GM12874 (cell line): ENCODE measurements at regions not wholly inside any gene's neighbourhood (a gene's known extent, or its start where the extent isn't known, plus 50 kb on each side); places are given as distances from the start of the nearest gene placed in this dataset.

Experiments used
- TF ChIP-seq, protein P1 (sequence below): IDR thresholded peaks from 2 replicates; pipeline ENCODE4 v1.5.1; 2011; ENCODE audit warnings: low read depth, mild to moderate bottlenecking, control low read depth, low read length, moderate library complexity; ENCODE audit not compliant: insufficient read depth

DNA sequence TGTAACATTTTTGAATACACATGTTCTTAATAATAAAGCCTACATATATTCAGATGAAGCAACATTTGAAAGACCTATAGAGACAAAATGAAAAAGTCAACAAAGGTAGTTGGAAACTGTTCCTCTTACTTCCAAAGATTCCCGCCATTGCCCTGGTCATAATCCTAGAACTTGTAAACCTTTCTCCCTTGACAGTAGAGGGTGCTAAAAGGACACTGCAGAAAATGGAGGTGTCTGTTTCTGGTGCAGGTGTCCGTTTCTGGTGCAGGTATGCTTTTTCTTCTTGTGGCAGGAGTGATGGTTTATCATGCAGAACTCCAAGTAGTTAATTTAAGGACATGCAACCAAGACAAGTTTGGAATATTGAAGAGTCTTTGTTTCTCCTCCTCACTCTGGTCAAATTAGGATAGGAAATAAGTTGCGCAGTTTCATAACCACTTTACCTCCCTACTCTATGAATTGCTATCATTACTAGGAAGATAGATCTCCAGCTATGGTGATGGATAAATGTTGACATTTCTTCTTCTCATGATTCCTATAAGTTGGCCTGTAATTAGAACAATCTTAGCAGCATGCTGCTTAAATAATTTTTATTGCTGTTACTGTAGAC lies 56.0 kb upstream of the FAM174A start:
- TF ChIP-seq, protein P1, sequence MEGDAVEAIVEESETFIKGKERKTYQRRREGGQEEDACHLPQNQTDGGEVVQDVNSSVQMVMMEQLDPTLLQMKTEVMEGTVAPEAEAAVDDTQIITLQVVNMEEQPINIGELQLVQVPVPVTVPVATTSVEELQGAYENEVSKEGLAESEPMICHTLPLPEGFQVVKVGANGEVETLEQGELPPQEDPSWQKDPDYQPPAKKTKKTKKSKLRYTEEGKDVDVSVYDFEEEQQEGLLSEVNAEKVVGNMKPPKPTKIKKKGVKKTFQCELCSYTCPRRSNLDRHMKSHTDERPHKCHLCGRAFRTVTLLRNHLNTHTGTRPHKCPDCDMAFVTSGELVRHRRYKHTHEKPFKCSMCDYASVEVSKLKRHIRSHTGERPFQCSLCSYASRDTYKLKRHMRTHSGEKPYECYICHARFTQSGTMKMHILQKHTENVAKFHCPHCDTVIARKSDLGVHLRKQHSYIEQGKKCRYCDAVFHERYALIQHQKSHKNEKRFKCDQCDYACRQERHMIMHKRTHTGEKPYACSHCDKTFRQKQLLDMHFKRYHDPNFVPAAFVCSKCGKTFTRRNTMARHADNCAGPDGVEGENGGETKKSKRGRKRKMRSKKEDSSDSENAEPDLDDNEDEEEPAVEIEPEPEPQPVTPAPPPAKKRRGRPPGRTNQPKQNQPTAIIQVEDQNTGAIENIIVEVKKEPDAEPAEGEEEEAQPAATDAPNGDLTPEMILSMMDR = peak; percentile 51

DNA sequence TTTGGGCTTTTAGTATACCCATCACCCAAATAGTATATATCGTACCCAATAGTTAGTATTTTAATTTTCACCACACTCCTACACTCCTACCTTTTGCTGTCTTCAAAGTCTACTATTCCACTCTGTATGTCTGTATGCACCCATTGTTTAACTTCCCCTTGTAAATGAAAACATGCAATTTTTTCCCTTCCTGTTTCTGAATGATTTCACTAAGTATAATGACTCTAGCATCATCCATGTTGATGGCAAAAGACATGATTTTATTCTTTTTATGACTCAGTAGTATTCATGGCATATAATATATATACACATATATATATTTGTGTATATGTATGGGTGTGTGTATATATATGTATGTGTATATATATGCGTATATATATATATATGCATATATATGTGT lies 63.1 kb upstream of the FAM174A start:
- TF ChIP-seq, protein P1 = no peak

DNA sequence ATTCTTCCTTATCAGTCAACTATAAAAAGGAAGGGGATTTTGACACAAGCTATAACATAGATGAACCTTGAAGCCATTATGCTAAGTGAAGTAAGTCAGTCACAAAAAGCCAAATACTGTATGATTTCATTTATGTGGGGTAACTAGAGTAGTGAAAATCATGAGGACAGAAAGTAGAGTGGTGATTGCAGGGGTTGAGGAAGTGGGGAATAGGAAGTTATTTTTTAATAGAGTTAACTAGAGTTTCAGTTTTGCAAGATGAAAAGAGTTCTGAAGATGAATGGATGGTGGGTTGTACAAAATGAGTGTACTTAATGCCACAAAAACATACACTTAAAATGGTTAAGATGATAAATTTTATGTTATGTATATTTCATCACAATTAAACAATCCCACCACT lies 65.4 kb upstream of the FAM174A start:
- TF ChIP-seq, protein P1 = no peak

DNA sequence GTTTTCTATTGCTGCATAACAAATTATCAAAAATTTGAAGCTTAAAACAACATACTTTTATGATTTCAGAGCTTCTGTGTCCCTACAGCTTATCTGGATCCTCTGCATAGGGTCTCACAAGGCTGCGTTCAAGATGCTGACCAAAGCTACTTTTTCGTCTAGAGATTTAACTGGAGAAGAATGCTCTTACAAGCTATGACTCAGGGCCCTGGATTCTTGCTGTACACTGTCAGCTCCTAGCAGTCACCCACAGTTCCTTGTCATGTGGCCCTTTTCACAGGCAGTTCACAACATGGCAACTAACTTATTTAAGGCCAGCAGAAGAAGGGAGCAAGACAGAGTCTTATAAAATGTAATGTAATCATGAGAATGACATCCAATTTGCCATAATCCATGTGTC lies 70.8 kb upstream of the FAM174A start:
- TF ChIP-seq, protein P1 = no peak

DNA sequence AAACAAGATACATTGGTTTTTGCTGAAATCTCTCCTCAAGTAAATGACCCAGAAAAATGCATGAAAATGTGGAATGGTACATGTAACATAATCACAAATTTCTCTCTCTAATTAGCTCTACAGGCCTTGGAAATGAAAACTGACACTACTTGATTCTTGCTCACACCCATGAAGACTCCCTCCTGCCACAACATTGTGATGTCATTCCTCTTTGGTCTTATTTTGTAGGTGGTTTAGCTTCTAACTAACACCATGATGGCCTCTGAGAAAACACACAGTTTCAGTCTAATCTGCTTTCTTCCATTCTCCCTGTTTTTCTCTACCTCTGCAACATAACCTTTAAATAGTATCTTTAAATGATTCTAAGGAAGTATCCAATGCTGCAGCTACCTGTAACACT lies 78.6 kb upstream of the FAM174A start:
- TF ChIP-seq, protein P1 = no peak

DNA sequence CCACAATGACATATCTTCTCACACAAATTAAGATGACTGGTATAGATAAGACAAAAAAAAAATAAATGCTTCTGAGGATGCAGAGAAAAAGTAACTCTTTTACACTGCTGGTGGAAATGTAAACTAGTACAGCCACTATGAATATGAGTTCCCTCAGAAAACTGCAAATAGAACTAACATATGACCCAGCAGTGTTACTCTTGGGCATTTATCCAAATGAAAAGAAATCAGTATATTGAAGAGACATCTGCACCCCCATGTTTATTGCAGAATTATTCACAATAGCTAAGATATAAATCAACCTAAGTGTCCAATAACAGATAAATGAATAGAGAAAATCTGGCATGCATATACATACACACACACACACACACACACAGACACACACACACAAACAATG lies 83.0 kb upstream of the FAM174A start:
- TF ChIP-seq, protein P1 = no peak

DNA sequence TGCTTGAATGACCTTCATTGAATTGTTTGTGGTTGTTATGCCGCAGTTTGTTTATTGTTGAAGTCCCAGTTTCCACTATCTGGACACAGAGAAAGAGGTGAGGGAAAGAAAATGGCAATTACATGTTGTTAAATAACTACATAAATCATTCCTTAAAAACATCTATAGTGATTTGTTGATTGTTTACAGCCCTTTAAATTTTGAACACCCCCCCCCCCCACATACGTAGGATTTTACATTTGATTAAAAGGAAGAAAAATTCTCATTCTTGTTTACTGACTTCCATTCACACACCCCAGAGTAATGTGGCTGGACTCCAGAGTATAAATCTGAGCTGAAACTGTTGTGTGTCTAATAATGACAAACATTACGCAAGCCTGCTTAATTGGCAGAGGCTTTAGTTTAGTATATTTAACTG lies 87.1 kb upstream of the FAM174A start:
- TF ChIP-seq, protein P1 = no peak

DNA sequence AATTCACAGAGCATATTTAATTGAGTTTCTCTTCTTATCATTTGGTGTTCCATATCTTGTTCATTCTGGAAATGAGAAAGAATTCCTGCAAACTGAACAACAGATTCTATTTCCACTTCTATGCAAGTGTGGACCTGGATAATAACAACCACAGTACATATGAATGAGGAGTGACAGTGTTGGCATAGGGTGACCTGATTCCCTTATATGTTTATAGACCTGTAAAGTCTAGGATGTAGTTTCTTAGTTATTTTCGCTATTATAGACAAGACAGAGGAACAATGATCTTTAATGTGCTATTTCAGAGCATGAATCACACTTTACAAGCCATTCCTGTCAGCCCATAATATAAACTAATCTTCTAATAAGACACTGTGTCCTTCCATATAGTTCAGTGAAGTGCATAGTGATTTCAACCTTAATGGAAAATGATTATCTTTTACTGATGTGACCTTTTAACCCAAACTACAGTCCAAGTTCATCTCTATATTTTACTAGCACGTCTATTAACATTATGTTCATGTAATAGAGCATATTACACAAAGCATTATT lies 88.2 kb upstream of the FAM174A start:
- TF ChIP-seq, protein P1 = no peak
